Nephron progenitor cell (in vitro differentiated cells): ENCODE measurements at regions not wholly inside any gene's neighbourhood (a gene's known extent, or its start where the extent isn't known, plus 50 kb on each side); places are given as distances from the start of the nearest gene placed in this dataset.
A peak's percentile ranks its signal among the peaks of the same experiment; 100 is the strongest.

Experiments
- DNase-seq: peaks from one replicate; pipeline ENCODE4 v3.0.0; 2021
- H3K27ac Mint-ChIP-seq: 2 replicates; pipeline ENCODE4 v1.8.0; 2021; ENCODE audit warnings: mild to moderate bottlenecking, moderate library complexity, mixed read lengths
- H3K27me3 Mint-ChIP-seq: 2 replicates; pipeline ENCODE4 v1.8.0; 2021; ENCODE audit warnings: mild to moderate bottlenecking, low read depth, mixed read lengths; ENCODE audit not compliant: poor library complexity
- H3K36me3 Mint-ChIP-seq: 2 replicates; pipeline ENCODE4 v1.8.0; 2021; ENCODE audit warnings: low read depth, mixed read lengths
- H3K4me1 Mint-ChIP-seq: 2 replicates; pipeline ENCODE4 v1.8.0; 2021; ENCODE audit warnings: mixed read lengths
- H3K4me3 Mint-ChIP-seq: 2 replicates; pipeline ENCODE4 v1.8.0; 2021; ENCODE audit warnings: mild to moderate bottlenecking, moderate library complexity, mixed read lengths
- H3K9me3 Mint-ChIP-seq: 2 replicates; pipeline ENCODE4 v1.8.0; 2021; ENCODE audit warnings: mild to moderate bottlenecking, moderate library complexity, mixed read lengths
- CTCF ChIP-seq: fragments of 200-600 bp; sonication (generic); IDR thresholded peaks from 2 replicates; pipeline ENCODE4 v1.5.0; 2021; ENCODE audit warnings: antibody characterized with exemption

GRCh38 chr2:58553522-58553921 lies 312.4 kb upstream of the FANCL start:
- TF ChIP-seq CTCF: no peak
- DNase-seq: no peak
- Mint-ChIP-seq H3K9me3 (no peaks in the 10 kb centered on the region), H3K27ac (no peak overlapping the region), H3K4me1 (no peaks in the 10 kb centered on the region), H3K4me3 (no peak overlapping the region), H3K27me3 (no peaks in the 10 kb centered on the region), H3K36me3 (no peaks in the 10 kb centered on the region)

- Mint-ChIP-seq H3K4me3 (no peak overlapping the region), H3K27me3 (peaks cover 4% of the 10 kb centered on the region), H3K9me3 (no peaks in the 10 kb centered on the region), H3K4me1 (peaks cover 10% of the 10 kb centered on the region), H3K27ac (no peak overlapping the region), H3K36me3 (no peaks in the 10 kb centered on the region)
- DNase-seq: no peak
- no peak for TF ChIP-seq CTCF
Observed at GRCh38 chr2:58545300-58546280, 304.5 kb upstream of the FANCL start.

- Mint-ChIP-seq H3K4me1 (peaks cover 21% of the 10 kb centered on the region), H3K27ac (no peak overlapping the region), H3K9me3 (no peaks in the 10 kb centered on the region), H3K27me3 (peaks cover 6% of the 10 kb centered on the region), H3K36me3 (no peaks in the 10 kb centered on the region), H3K4me3 (no peak overlapping the region)
- no peak for TF ChIP-seq CTCF
- no peak for DNase-seq
Observed at GRCh38 chr2:58543442-58543841, 302.3 kb upstream of the FANCL start.

GRCh38 chr2:58541511-58541910 lies 300.4 kb upstream of the FANCL start:
- H3K4me1 Mint-ChIP-seq: peaks cover 31% of the 10 kb centered on the region
- H3K4me3 Mint-ChIP-seq: peak overlapping the region; percentile 0
- no peak for TF ChIP-seq CTCF
- H3K27ac Mint-ChIP-seq: no peak overlapping the region
- H3K9me3 Mint-ChIP-seq: no peaks in the 10 kb centered on the region
- H3K27me3 Mint-ChIP-seq: peaks cover 6% of the 10 kb centered on the region
- DNase-seq: no peak
- no peaks in the 10 kb centered on the region for H3K36me3 Mint-ChIP-seq

- peak overlapping the region; percentile 13 for H3K4me3 Mint-ChIP-seq
Observed at GRCh38 chr2:58540681-58541080, 299.6 kb upstream of the FANCL start.

More at GRCh38 chr2:58540681-58541080, 299.6 kb upstream of the FANCL start:
- Mint-ChIP-seq H3K27me3 (peaks cover 6% of the 10 kb centered on the region), H3K27ac (peak overlapping the region; percentile 80), H3K9me3 (no peaks in the 10 kb centered on the region), H3K36me3 (no peaks in the 10 kb centered on the region), H3K4me1 (peaks cover 39% of the 10 kb centered on the region)
- no peak for DNase-seq
- no peak for TF ChIP-seq CTCF
